ENCODE measurements at regions not wholly inside any gene's neighbourhood (a gene's known extent, or its start where the extent isn't known, plus 50 kb on each side); places are given as distances from the start of the nearest gene placed in this dataset.

DNA sequence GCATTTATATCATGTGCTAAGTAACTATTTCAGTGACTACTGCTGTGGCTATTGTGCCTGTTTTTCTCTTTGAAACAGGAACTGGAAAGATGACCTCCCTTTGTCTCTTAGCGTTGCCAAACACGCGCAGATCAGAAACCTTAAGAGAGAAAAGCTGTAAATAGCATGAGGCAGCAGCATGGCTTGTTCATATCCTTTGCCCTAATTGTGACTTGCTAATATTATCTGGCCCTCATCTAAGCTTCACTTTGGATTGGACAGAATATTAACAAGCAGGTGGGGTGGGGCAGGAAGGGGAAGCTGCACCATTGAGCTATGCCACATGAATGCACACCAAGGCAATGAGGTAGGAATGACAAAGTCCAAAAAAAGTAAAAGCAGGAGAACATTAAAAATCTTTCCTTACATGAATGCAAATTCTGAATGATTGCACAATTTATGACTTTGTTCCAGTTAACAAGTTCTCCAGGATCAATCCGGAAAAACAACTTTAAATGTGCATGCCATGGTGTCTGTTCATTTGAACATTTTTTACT lies 128.4 kb downstream of the IRS1 start:
- H3K9me3 ChIP-seq (ENCODE audit: control insufficient read depth, insufficient read depth, low read depth, low read length) = no peaks in the 10 kb centered on the region
- no peaks in the 10 kb centered on the region for H3K4me1 ChIP-seq (ENCODE audit: control insufficient read depth, insufficient read depth, low read length)
- no peak overlapping the region for H3K4me3 ChIP-seq (ENCODE audit: low read depth in 2 of 2, low read length in 2 of 2)
- no peak overlapping the region for H3K27ac ChIP-seq (ENCODE audit: low read length)
- DNase-seq (ENCODE audit: low read depth, low spot score) = no peak
- POLR2A ChIA-PET = no interaction called here
- no peaks in the 10 kb centered on the region for H3K36me3 ChIP-seq (ENCODE audit: control insufficient read depth, insufficient read depth, low read length)
- TF ChIP-seq TCF7L2 (IDR thresholded peaks at IDR 0.05; ENCODE audit: low read depth, low read length) = no peak
- H3K27me3 ChIP-seq (ENCODE audit: control insufficient read depth, insufficient read depth, low read length) = no peaks in the 10 kb centered on the region
- BruUV-seq (replicated peaks) = no TSS peak
- intact Hi-C loops (cut with micrococcal nuclease; ENCODE audit: unreplicated experiment) = no loop called here
- CTCF ChIA-PET = no interaction called here
- in situ Hi-C loops (cut with HindIII; ENCODE audit: low pct_unique_long_range_greater_than_20kb, low sequenced_read_pairs) = no loop called here
- ATAC-seq = no peak

DNA sequence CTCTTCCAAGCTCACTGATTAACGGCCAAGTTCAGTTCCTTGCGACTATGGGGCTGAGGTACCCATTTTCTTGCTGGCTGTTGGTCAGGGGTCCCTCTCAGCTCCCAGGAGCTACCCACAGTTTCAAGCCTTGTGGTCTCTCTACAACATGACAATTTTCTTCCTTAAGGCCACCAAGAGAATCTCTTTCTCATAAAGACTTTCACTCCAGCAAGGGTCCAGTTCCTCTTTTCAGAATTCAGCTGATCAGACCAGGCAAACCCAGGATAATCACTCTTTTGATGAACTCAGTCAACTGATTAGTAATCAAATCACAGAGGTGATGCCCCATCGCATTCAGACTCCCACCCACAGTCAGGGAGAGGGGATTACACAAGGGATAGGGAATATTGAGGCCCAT lies 129.7 kb downstream of the IRS1 start:
- no TSS peak for BruUV-seq (replicated peaks)
- in situ Hi-C loops (cut with HindIII; ENCODE audit: low pct_unique_long_range_greater_than_20kb, low sequenced_read_pairs) (no loop called here), intact Hi-C loops (cut with micrococcal nuclease; ENCODE audit: unreplicated experiment) (no loop called here)
- Histone ChIP-seq H3K4me3 (ENCODE audit: low read depth in 2 of 2, low read length in 2 of 2) (no peak overlapping the region), H3K27me3 (ENCODE audit: control insufficient read depth, insufficient read depth, low read length) (no peaks in the 10 kb centered on the region), H3K27ac (ENCODE audit: low read length) (no peak overlapping the region), H3K36me3 (ENCODE audit: control insufficient read depth, insufficient read depth, low read length) (no peaks in the 10 kb centered on the region), H3K4me1 (ENCODE audit: control insufficient read depth, insufficient read depth, low read length) (no peaks in the 10 kb centered on the region), H3K9me3 (ENCODE audit: control insufficient read depth, insufficient read depth, low read depth, low read length) (no peaks in the 10 kb centered on the region)
- POLR2A ChIA-PET = no interaction called here
- TF ChIP-seq, protein P1, sequence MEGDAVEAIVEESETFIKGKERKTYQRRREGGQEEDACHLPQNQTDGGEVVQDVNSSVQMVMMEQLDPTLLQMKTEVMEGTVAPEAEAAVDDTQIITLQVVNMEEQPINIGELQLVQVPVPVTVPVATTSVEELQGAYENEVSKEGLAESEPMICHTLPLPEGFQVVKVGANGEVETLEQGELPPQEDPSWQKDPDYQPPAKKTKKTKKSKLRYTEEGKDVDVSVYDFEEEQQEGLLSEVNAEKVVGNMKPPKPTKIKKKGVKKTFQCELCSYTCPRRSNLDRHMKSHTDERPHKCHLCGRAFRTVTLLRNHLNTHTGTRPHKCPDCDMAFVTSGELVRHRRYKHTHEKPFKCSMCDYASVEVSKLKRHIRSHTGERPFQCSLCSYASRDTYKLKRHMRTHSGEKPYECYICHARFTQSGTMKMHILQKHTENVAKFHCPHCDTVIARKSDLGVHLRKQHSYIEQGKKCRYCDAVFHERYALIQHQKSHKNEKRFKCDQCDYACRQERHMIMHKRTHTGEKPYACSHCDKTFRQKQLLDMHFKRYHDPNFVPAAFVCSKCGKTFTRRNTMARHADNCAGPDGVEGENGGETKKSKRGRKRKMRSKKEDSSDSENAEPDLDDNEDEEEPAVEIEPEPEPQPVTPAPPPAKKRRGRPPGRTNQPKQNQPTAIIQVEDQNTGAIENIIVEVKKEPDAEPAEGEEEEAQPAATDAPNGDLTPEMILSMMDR (IDR thresholded peaks at IDR 0.05) = no peak
- TF ChIP-seq, protein P2, sequence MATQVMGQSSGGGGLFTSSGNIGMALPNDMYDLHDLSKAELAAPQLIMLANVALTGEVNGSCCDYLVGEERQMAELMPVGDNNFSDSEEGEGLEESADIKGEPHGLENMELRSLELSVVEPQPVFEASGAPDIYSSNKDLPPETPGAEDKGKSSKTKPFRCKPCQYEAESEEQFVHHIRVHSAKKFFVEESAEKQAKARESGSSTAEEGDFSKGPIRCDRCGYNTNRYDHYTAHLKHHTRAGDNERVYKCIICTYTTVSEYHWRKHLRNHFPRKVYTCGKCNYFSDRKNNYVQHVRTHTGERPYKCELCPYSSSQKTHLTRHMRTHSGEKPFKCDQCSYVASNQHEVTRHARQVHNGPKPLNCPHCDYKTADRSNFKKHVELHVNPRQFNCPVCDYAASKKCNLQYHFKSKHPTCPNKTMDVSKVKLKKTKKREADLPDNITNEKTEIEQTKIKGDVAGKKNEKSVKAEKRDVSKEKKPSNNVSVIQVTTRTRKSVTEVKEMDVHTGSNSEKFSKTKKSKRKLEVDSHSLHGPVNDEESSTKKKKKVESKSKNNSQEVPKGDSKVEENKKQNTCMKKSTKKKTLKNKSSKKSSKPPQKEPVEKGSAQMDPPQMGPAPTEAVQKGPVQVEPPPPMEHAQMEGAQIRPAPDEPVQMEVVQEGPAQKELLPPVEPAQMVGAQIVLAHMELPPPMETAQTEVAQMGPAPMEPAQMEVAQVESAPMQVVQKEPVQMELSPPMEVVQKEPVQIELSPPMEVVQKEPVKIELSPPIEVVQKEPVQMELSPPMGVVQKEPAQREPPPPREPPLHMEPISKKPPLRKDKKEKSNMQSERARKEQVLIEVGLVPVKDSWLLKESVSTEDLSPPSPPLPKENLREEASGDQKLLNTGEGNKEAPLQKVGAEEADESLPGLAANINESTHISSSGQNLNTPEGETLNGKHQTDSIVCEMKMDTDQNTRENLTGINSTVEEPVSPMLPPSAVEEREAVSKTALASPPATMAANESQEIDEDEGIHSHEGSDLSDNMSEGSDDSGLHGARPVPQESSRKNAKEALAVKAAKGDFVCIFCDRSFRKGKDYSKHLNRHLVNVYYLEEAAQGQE (IDR thresholded peaks at IDR 0.05; ENCODE audit: insufficient read depth in 1 of 2, low read depth in 2 of 2, low read length in 1 of 2) = no peak
- TF ChIP-seq TCF7L2 (IDR thresholded peaks at IDR 0.05; ENCODE audit: low read depth, low read length) = no peak
- TF ChIP-seq POLR2AphosphoS5 (IDR thresholded peaks at IDR 0.05; ENCODE audit: low read depth, low read length) = no peak
- no peak for TF ChIP-seq SIN3A (IDR thresholded peaks at IDR 0.05; ENCODE audit: borderline replicate concordance, insufficient read depth, low read depth, low read length)
- CTCF ChIA-PET = interaction anchor here (0.6 kb wide), 1 partner anchor 1034 kb away, joined by 3 read pairs; no protein-coding TSS in a partner anchor
- no peak for ATAC-seq
- DNase-seq (ENCODE audit: low read depth, low spot score) = no peak

DNA sequence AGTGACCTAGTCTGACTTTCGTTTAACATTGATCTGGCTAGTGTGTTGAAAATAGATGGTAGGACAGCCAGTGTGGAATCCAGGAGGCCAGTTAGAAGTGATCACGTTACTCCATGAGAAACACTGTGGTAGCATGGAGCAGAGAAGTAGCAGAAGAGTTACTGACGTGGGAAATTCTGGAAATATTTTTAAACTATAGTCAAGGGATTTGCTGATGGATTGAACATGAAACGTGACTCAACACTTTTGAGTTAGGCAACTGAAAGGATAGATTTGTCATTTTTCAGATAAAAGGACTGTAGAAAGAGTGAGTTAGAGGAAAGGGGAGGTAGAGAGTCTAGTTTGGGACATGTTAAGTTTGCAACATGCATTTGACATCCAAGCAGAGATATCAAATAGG lies 130.4 kb downstream of the IRS1 start:
- TF ChIP-seq, protein P1 (IDR thresholded peaks at IDR 0.05) = no peak
- TF ChIP-seq, protein P2 (IDR thresholded peaks at IDR 0.05; ENCODE audit: insufficient read depth in 1 of 2, low read depth in 2 of 2, low read length in 1 of 2) = no peak
- TF ChIP-seq TCF7L2 (IDR thresholded peaks at IDR 0.05; ENCODE audit: low read depth, low read length) (no peak), SIN3A (IDR thresholded peaks at IDR 0.05; ENCODE audit: borderline replicate concordance, insufficient read depth, low read depth, low read length) (no peak), POLR2AphosphoS5 (IDR thresholded peaks at IDR 0.05; ENCODE audit: low read depth, low read length) (no peak)
- Histone ChIP-seq H3K4me3 (ENCODE audit: low read depth in 2 of 2, low read length in 2 of 2) (no peak overlapping the region), H3K36me3 (ENCODE audit: control insufficient read depth, insufficient read depth, low read length) (no peaks in the 10 kb centered on the region), H3K4me1 (ENCODE audit: control insufficient read depth, insufficient read depth, low read length) (no peaks in the 10 kb centered on the region), H3K27me3 (ENCODE audit: control insufficient read depth, insufficient read depth, low read length) (no peaks in the 10 kb centered on the region), H3K27ac (ENCODE audit: low read length) (no peak overlapping the region), H3K9me3 (ENCODE audit: control insufficient read depth, insufficient read depth, low read depth, low read length) (no peaks in the 10 kb centered on the region)
- no peak for ATAC-seq
- BruUV-seq (replicated peaks) = no TSS peak
- CTCF ChIA-PET = no interaction called here
- intact Hi-C loops (cut with micrococcal nuclease; ENCODE audit: unreplicated experiment) (no loop called here), in situ Hi-C loops (cut with HindIII; ENCODE audit: low pct_unique_long_range_greater_than_20kb, low sequenced_read_pairs) (no loop called here)
- POLR2A ChIA-PET = no interaction called here
- no peak for DNase-seq (ENCODE audit: low read depth, low spot score)

Measured in Panc1 (cell line).